Fibroblast of villous mesenchyme (primary cell): ENCODE measurements at regions not wholly inside any gene's neighbourhood (a gene's known extent, or its start where the extent isn't known, plus 50 kb on each side); places are given as distances from the start of the nearest gene placed in this dataset.

Experiments used
- DNase-seq: peaks from one replicate; pipeline ENCODE4 v3.0.0-alpha.2; 2010; ENCODE audit warnings: low read depth
- H3K4me3 ChIP-seq: 2 replicates; pipeline ENCODE4 v1.5.1; 2011; ENCODE audit warnings: low read depth, mild to moderate bottlenecking, low read length
- TF ChIP-seq, protein P1 (sequence below): IDR thresholded peaks from 2 replicates; pipeline ENCODE4 v1.5.1; 2012; ENCODE audit warnings: low read depth, mild to moderate bottlenecking, low read length; ENCODE audit not compliant: insufficient read depth

DNA sequence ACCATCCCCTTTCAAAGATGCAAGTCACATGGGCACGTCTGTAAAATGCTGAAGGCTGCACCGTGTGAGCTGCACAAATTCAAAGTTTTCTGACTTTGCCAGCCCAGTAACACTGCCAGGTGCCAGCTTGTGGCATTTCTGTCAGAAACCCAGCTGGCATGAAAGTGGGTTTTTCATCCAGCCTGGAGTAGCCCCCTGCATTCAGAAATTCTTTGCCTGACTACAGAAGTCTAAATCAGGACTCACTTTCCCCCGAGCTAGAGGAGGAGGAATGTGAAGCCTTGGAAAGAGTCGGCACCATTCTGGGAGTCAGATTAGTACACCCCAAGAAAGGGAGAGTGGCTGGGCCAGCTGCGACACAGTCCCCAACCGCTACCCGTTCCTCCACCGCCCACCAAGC is 56.7 kb upstream of the EN2 start:
- DNase-seq, result no peak
- H3K4me3 ChIP-seq, result no peak overlapping the region
- TF ChIP-seq, protein P1, sequence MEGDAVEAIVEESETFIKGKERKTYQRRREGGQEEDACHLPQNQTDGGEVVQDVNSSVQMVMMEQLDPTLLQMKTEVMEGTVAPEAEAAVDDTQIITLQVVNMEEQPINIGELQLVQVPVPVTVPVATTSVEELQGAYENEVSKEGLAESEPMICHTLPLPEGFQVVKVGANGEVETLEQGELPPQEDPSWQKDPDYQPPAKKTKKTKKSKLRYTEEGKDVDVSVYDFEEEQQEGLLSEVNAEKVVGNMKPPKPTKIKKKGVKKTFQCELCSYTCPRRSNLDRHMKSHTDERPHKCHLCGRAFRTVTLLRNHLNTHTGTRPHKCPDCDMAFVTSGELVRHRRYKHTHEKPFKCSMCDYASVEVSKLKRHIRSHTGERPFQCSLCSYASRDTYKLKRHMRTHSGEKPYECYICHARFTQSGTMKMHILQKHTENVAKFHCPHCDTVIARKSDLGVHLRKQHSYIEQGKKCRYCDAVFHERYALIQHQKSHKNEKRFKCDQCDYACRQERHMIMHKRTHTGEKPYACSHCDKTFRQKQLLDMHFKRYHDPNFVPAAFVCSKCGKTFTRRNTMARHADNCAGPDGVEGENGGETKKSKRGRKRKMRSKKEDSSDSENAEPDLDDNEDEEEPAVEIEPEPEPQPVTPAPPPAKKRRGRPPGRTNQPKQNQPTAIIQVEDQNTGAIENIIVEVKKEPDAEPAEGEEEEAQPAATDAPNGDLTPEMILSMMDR, result no peak

DNA sequence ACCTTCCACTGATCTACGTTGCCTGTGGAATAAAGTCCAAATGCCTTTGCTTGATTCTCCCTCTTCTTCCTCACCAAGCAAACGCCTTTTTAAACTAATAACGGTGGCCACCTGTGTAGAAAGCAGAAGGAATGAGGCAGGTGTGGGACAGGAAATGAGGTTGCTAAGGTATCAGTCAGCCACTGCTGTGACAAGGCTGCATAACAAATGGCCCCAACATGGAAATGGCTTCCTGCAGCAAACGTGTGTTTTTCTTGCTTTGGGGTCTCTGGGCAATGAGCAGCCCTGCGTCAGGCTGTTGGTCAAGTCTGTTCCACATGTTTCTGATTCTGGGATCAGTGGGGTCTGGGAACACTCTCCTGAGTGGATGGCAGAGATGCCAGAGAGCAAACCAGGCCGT is 56.0 kb upstream of the EN2 start:
- DNase-seq, result no peak
- H3K4me3 ChIP-seq, result no peak overlapping the region
- TF ChIP-seq, protein P1, result no peak

DNA sequence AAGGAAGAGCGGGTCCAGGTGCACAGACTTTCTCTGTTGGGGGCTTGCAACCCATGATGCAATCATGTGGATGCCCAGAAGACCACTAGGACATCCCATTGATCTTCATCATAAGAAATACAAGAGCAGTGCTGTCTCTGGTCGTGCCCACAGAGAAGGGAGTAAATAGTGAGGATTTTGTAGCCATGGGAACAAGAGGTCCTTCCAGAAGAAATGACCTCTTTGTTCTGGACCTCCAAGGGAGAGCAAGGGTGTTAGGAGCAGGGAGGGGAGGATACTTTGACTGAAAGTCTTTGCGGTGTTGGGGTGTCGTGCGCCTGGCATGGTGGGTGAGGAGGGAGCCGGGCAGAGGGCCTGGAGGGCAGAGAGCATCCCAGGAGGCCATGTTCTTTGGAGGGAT is 55.0 kb upstream of the EN2 start:
- H3K4me3 ChIP-seq, result no peak overlapping the region
- no peak for DNase-seq
- TF ChIP-seq, protein P1, result no peak

DNA sequence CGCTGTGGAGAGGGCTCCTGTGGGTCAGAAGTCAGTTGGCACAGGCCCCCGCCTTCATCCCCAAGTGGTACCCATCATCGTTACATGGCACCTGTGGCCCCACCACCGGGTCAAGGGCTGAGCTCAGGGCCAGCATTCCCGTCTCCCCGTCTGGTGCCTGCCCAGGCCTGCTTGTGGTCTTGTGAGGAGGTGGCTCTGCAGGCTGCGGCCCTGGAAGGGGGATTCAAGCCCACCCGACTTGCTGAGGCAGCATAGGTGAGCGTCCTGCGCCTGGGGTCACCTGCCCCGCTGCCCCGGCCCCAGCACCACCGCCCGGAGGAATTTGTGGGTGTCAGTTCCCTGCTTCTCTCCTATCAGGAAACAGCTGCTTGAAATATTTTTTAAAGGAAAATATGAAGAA is 53.0 kb upstream of the EN2 start:
- TF ChIP-seq, protein P1, result no peak
- no peak for DNase-seq
- H3K4me3 ChIP-seq, result no peak overlapping the region

DNA sequence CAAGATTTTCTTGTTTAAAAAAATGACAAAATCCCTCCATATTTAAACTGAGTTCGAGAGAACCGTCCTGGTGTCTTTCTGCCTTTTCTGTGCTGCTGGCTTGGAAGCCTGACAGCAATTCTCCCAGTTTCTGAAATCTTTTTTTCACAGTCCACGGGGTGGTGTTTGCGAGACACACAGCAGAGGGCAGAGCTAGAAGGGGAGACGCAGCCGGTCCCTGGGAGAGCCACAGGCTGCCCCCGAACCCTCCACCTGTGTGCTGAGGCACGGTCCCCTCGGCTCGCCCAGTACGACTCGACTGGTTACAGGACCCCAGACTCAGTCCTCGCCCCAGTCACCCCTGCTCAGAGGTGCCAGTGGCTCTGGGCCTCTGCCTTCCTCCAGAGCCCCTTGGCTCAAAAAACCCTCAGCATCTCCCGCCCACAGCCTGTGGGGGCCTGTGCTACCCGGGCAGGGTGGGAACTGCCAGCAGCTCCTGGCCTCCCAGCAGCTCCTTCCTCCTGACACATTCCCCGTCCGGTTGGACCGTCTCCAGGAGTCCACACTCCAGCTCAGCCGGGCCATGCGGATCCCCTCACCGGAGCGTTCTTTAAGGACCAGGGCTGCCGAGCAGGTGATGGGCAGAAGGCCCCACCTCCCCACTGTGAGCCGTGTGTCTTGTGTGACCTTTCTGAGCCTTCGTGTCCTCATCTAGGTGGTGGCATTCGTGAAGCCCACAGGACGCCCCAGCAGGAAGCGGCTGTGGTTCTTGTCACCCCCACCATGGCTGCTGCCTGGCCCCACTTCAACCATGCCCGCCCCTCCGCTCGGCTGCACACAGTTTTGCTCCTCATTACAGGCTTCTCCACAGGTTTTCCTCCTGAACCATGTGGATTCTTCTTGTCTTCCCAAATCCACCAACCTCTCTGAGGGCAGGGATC is 52.3 kb upstream of the EN2 start:
- DNase-seq, result no peak

DNA sequence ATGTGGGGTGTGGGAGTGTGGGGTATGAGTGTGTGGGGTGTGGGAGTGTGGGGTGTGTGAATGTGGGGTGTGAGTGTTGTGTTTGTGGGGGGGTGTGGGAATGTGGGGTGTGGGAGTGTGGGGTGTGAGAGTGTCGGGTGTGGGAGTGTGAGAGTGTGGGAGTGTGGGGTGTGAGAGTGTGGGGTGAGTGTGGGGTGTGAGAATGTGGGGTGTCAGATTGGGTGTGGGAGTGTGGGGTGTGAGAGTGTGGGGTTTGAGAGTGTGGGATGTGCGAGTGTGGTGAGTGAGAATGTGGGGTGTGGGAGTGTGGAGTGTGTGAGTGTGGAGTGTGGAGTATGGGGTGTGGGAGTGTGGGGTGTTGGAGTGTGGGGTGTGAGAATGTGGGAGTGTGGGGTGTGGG is 50.1 kb upstream of the EN2 start:
- TF ChIP-seq, protein P1, result no peak
- H3K4me3 ChIP-seq, result no peak overlapping the region
- no peak for DNase-seq

More for the DNA sequence above, 52.3 kb upstream of the EN2 start:
- no peak overlapping the region for H3K4me3 ChIP-seq
- TF ChIP-seq, protein P1, result no peak
